ENCODE measurements at regions not wholly inside any gene's neighbourhood (a gene's known extent, or its start where the extent isn't known, plus 50 kb on each side); places are given as distances from the start of the nearest gene placed in this dataset.

DNA sequence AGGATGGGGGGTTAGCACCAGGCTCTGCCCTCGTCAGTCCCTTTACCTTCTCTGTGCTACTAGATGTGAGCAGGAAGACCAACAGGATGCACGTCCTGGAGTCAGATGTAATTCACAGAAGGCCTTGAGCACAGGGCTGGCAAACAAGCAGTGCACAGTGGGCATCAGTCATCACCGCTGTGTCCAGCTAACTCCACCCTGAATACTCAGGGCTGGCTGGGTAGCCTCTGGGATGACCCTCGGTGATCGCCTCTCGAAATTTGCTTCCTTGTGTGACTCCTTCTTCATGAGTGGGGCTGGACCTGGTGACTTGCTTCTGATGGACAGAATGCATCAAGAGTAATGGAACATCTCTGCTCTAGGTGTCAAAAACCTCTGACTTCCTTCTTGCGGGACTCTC, 92.2 kb upstream of the TMPRSS2 start:
- no peaks in the 10 kb centered on the region for H3K9me3 ChIP-seq
- no peak for DNase-seq (ENCODE audit: low spot score in 2 of 2)
- H3K4me1 ChIP-seq, result no peaks in the 10 kb centered on the region
- H3K27me3 ChIP-seq (ENCODE audit: low read depth), result no peaks in the 10 kb centered on the region
- no peaks in the 10 kb centered on the region for H3K36me3 ChIP-seq (replicated peaks)
- in situ Hi-C loops (cut with MboI; ENCODE audit: low sequenced_read_pairs), result no loop called here
- no peak overlapping the region for H3K4me3 ChIP-seq

DNA sequence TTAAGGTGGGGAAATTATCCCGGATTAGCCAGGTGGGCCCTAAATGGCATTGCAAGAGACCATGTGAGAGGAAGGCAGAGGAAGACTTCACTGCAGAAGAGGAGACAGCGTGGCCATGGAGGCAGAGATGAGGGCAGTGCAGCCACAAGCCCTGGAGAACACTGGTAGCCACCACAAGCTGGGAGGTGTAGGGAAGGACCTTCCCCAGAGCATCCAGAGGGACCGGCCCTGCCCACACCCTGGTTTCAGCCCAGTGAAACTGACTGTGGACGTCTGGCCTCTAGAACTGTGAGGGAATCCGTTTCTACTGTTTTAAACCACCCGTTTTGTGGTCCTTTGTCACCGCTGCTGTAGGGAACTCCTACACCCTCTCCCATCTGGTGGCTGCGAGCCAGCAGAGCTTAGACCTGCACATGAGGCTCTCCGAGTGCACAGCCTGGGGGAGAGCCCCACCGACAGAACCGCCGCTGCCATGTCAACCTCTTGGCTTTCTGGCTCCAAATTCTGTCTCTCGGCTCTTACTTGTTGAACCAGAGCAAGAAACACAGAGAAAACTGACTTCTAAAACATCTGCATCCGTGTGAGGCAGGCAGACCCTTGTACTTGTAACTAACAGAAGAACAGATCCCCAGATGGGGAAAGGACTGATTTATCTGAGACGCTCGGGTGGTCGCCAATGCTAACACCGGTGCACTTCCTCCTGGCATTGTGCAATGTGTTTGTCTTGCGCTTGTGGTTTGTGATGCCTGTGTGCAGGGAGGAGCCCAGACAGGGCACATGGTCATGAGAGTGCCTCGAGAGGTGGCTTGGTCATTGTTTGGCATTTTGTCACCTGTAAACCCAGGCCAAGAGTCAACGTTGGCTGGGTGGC, 90.8 kb upstream of the TMPRSS2 start:
- DNase-seq (ENCODE audit: low spot score in 2 of 2), result no peak
- no peaks in the 10 kb centered on the region for H3K4me1 ChIP-seq
- H3K36me3 ChIP-seq (replicated peaks), result no peaks in the 10 kb centered on the region
- no peak overlapping the region for H3K4me3 ChIP-seq
- no peaks in the 10 kb centered on the region for H3K27me3 ChIP-seq (ENCODE audit: low read depth)
- in situ Hi-C loops (cut with MboI; ENCODE audit: low sequenced_read_pairs), result no loop called here
- no peaks in the 10 kb centered on the region for H3K9me3 ChIP-seq

DNA sequence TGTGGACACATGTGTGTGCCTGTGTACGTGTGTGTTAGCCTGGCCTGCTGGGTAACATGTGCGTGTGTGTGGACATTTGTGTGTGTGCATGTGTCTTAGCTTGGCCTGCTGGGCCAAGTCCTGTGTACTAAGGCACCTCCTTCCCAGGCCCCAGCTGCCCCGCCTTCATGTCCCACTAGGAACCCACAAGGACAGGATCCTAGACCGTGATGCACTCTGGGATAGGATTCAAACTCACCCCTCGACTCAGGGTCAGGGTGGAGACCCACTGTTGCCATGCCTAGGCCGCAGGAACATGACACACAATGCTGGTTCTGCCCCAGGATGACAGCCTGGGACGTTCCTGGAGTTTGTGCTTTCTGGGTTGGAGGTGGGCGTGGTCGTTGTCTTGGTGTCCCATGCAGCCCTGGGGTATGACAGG, 89.9 kb upstream of the TMPRSS2 start:
- no peaks in the 10 kb centered on the region for H3K36me3 ChIP-seq (replicated peaks)
- in situ Hi-C loops (cut with MboI; ENCODE audit: low sequenced_read_pairs), result no loop called here
- H3K27me3 ChIP-seq (ENCODE audit: low read depth), result no peaks in the 10 kb centered on the region
- no peak for DNase-seq (ENCODE audit: low spot score in 2 of 2)
- H3K4me1 ChIP-seq, result no peaks in the 10 kb centered on the region
- H3K4me3 ChIP-seq, result no peak overlapping the region
- no peaks in the 10 kb centered on the region for H3K9me3 ChIP-seq

DNA sequence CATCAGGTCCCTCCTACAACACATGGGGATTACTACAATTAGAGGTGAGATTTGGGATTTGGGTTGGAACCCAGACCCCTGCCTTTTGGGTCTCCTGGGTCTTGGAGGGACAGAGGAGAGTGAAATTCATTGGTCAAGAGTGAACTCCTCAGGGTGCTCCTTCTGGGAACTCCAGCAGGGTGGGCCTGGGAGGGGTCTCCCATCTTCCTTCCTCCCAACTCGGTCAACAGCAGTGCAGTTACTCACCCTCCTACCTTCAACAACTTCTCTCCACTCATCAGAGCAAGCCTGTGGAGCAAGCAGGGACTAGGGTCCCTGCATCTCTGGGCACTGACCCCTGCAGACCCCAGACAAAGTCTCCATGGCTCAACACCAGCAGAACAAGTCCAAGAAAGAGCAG, 89.3 kb upstream of the TMPRSS2 start:
- Histone ChIP-seq H3K4me3 (no peak overlapping the region), H3K27me3 (ENCODE audit: low read depth) (no peaks in the 10 kb centered on the region), H3K4me1 (no peaks in the 10 kb centered on the region), H3K36me3 (replicated peaks) (no peaks in the 10 kb centered on the region), H3K9me3 (no peaks in the 10 kb centered on the region)
- in situ Hi-C loops (cut with MboI; ENCODE audit: low sequenced_read_pairs), result no loop called here
- no peak for DNase-seq (ENCODE audit: low spot score in 2 of 2)

GRCh38 chr21:41596241-41596925, 88.4 kb upstream of the TMPRSS2 start:
- Histone ChIP-seq H3K36me3 (replicated peaks) (no peaks in the 10 kb centered on the region), H3K4me1 (no peaks in the 10 kb centered on the region), H3K9me3 (no peaks in the 10 kb centered on the region), H3K4me3 (no peak overlapping the region), H3K27me3 (ENCODE audit: low read depth) (no peaks in the 10 kb centered on the region)
- DNase-seq (ENCODE audit: low spot score in 2 of 2), result no peak
- in situ Hi-C loops (cut with MboI; ENCODE audit: low sequenced_read_pairs), result no loop called here

- DNase-seq (ENCODE audit: low spot score in 2 of 2), result no peak
- no peaks in the 10 kb centered on the region for H3K4me1 ChIP-seq
- H3K36me3 ChIP-seq (replicated peaks), result no peaks in the 10 kb centered on the region
- no peaks in the 10 kb centered on the region for H3K27me3 ChIP-seq (ENCODE audit: low read depth)
- H3K4me3 ChIP-seq, result no peak overlapping the region
- H3K9me3 ChIP-seq, result no peaks in the 10 kb centered on the region
- in situ Hi-C loops (cut with MboI; ENCODE audit: low sequenced_read_pairs), result no loop called here
Measured at GRCh38 chr21:41594268-41594667, 86.3 kb upstream of the TMPRSS2 start.

DNA sequence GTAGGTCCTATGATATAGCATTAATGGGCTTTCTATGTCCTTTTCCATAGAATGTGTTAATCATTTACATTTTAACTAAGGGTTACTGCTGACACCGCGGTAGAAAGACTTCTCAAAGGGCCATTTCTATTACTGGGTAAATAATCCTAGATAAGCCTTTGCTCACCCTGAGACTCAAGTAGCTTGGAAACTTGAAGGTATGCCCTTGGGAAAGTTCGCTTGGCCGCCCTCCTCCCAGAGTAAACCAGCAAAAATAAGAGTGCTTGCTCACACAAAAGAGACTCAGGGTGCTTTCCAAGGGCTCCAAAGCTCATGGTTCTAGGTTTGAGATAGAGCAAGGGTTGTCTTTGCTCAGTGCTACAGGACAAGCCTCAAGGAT, 85.8 kb upstream of the TMPRSS2 start:
- Histone ChIP-seq H3K36me3 (replicated peaks) (no peaks in the 10 kb centered on the region), H3K4me1 (no peaks in the 10 kb centered on the region), H3K9me3 (no peaks in the 10 kb centered on the region), H3K27me3 (ENCODE audit: low read depth) (no peaks in the 10 kb centered on the region), H3K4me3 (no peak overlapping the region)
- no peak for DNase-seq (ENCODE audit: low spot score in 2 of 2)
- in situ Hi-C loops (cut with MboI; ENCODE audit: low sequenced_read_pairs), result no loop called here

DNA sequence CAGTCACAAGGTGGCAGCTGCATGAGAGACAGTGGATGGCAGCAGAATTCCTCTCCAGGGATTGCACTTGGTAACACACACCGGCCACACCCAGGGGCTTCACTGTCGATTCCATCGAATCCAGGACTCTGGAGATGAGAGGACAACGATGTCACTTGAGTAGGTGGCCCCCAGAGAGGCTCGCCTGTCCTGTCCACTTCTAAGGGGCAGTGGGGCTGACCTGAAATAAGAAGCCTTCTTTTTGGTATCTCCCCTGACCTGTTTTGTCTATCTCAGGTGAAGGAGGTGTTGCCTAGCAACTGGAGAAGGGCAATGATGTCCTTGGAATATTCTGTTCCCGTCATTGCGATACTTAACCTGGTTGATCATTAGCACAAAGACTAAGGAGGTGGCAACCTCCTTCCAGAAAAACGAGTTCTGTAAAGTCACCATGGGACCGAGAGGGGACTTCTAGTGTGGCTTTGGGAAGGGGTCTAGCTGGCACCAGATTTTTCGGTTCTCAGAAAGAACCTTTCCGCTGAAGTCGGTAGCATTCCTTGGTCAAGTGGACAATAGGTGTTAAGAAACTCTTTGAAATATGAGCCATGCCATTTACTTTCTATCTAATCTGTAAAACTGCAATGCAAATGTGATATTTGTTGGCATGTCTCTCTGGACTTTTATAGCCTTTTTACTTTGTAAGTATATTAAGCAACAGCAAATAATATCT, 85.2 kb upstream of the TMPRSS2 start:
- H3K4me1 ChIP-seq, result no peaks in the 10 kb centered on the region
- no peaks in the 10 kb centered on the region for H3K36me3 ChIP-seq (replicated peaks)
- no peak overlapping the region for H3K4me3 ChIP-seq
- H3K9me3 ChIP-seq, result no peaks in the 10 kb centered on the region
- no peak for DNase-seq (ENCODE audit: low spot score in 2 of 2)
- in situ Hi-C loops (cut with MboI; ENCODE audit: low sequenced_read_pairs), result no loop called here
- no peaks in the 10 kb centered on the region for H3K27me3 ChIP-seq (ENCODE audit: low read depth)

DNA sequence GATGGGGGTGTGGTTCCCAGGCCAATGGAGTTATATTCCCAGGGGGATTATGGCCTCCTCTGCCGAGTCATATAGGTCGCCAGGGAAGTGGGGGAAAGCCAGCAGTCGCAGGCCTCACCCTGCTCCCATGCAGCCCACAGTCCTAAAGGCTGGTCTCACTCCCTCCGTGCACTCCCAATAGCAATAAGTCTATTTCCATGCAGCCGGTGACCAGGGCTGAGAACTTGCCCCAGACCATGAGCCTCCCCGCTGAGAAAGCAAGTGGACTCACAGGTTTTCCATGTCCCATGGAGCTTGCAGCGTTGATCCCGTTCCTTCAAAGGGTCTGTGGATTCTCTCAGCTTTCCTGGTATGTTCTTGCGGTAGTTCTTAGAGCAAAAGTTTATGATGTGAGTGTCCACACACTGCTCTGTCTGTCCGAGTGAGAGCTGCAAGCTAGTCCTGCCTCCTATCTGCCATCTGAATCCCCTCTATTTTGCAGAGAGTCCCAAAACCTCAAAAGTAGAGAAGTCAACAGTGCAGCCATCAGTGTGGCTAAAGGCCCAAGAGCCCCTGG, 81.7 kb upstream of the TMPRSS2 start:
- DNase-seq (ENCODE audit: low spot score in 2 of 2), result no peak
- Histone ChIP-seq H3K4me1 (no peaks in the 10 kb centered on the region), H3K36me3 (replicated peaks) (no peaks in the 10 kb centered on the region), H3K4me3 (no peak overlapping the region), H3K27me3 (ENCODE audit: low read depth) (no peaks in the 10 kb centered on the region), H3K9me3 (no peaks in the 10 kb centered on the region)
- in situ Hi-C loops (cut with MboI; ENCODE audit: low sequenced_read_pairs), result no loop called here

- no peak overlapping the region for H3K4me3 ChIP-seq
- H3K4me1 ChIP-seq, result no peaks in the 10 kb centered on the region
- no peaks in the 10 kb centered on the region for H3K27me3 ChIP-seq (ENCODE audit: low read depth)
- H3K9me3 ChIP-seq, result no peaks in the 10 kb centered on the region
- in situ Hi-C loops (cut with MboI; ENCODE audit: low sequenced_read_pairs), result no loop called here
- no peak for DNase-seq (ENCODE audit: low spot score in 2 of 2)
- no peaks in the 10 kb centered on the region for H3K36me3 ChIP-seq (replicated peaks)
Measured at GRCh38 chr21:41589131-41589530, 81.2 kb upstream of the TMPRSS2 start.

GRCh38 chr21:41585199-41585994, 77.4 kb upstream of the TMPRSS2 start:
- Histone ChIP-seq H3K27me3 (ENCODE audit: low read depth) (no peaks in the 10 kb centered on the region), H3K9me3 (no peaks in the 10 kb centered on the region), H3K4me1 (no peaks in the 10 kb centered on the region), H3K36me3 (replicated peaks) (no peaks in the 10 kb centered on the region), H3K4me3 (no peak overlapping the region)
- no peak for DNase-seq (ENCODE audit: low spot score in 2 of 2)
- in situ Hi-C loops (cut with MboI; ENCODE audit: low sequenced_read_pairs), result no loop called here

DNA sequence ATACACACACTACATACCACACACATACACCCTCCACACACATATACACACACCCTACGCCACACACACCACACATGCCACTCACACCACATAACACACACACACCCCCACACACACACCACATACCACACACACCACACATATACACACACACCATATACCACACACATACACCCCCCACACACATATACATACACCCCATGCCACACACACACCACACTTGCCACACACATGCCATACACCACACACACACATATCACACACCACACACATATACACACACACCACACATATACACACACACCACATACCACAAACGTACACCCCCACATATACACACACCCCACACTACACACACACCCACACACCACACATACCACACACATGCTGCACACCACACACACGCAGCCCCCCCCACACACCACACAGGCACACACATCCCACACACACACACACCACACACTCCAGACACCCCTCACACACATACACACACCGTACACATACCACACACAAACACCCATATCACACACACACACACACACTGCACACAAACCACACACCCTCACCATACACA, 76.7 kb upstream of the TMPRSS2 start:
- H3K36me3 ChIP-seq (replicated peaks), result no peaks in the 10 kb centered on the region
- H3K4me1 ChIP-seq, result no peaks in the 10 kb centered on the region
- no peaks in the 10 kb centered on the region for H3K9me3 ChIP-seq
- H3K4me3 ChIP-seq, result no peak overlapping the region
- in situ Hi-C loops (cut with MboI; ENCODE audit: low sequenced_read_pairs), result no loop called here
- no peak for DNase-seq (ENCODE audit: low spot score in 2 of 2)
- no peaks in the 10 kb centered on the region for H3K27me3 ChIP-seq (ENCODE audit: low read depth)

DNA sequence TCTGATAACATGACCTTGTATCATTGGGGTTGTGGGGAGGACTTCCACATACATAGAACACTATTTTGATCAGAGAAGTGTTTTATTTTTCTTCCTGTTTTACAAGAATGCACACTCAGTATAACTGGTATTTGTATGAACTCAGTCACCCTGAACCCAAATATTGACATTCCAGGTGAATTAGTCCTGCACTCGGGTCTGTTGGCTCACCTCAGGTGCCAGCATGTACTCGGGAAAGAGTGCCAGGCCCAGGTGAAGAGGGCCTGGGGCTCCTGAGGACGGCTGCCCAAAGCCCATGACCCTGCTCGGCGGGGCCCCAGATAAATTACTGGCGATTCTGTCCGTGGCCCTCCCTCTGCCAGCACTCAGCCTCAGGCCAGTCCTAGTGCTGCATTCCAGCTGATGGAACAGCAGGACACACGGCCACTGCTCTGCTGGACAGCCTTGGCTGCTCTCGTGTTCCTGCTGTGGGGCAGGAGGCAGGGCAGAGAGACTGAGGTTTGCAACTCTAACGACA, 75.4 kb upstream of the TMPRSS2 start:
- no peak for DNase-seq (ENCODE audit: low spot score in 2 of 2)
- Histone ChIP-seq H3K9me3 (no peaks in the 10 kb centered on the region), H3K36me3 (replicated peaks) (no peaks in the 10 kb centered on the region), H3K4me1 (no peaks in the 10 kb centered on the region), H3K27me3 (ENCODE audit: low read depth) (no peaks in the 10 kb centered on the region), H3K4me3 (no peak overlapping the region)
- in situ Hi-C loops (cut with MboI; ENCODE audit: low sequenced_read_pairs), result no loop called here

Data from HAP-1 (cell line).